GM19324 (cell line): ENCODE measurements at regions not wholly inside any gene's neighbourhood (a gene's known extent, or its start where the extent isn't known, plus 50 kb on each side); places are given as distances from the start of the nearest gene placed in this dataset.
"Not testable (repeated sequence)": the region's sequence is repeated elsewhere in the genome, so short reads cannot be mapped to it uniquely, and the experiment has no call there.

Experiments
- ATAC-seq: cut with Tn5 transposase; IDR thresholded peaks from one replicate; pipeline ENCODE4 v1.9.1; 2021; ENCODE audit warnings: mild to moderate bottlenecking, moderate library complexity; ENCODE audit not compliant: unreplicated experiment, low FRiP score

- no peak for ATAC-seq
Measured at GRCh38 chr6:16834242-16834641, 73.0 kb upstream of the ATXN1 start.

GRCh38 chr6:16832721-16833120 is 71.5 kb upstream of the ATXN1 start:
- ATAC-seq, result no peak

- no peak for ATAC-seq
Measured at GRCh38 chr6:16832043-16832567, 70.8 kb upstream of the ATXN1 start.

GRCh38 chr6:16831136-16831535 is 69.9 kb upstream of the ATXN1 start:
- no peak for ATAC-seq

GRCh38 chr6:16828058-16828457 is 66.8 kb upstream of the ATXN1 start:
- no peak for ATAC-seq

GRCh38 chr6:16827627-16828026 is 66.4 kb upstream of the ATXN1 start:
- ATAC-seq, result no peak

- no peak for ATAC-seq
Measured at GRCh38 chr6:16825784-16826183, 64.5 kb upstream of the ATXN1 start.

- no peak for ATAC-seq
Measured at GRCh38 chr6:16824845-16825685, 63.8 kb upstream of the ATXN1 start.

- no peak for ATAC-seq
Measured at GRCh38 chr6:16823718-16824352, 62.6 kb upstream of the ATXN1 start.

GRCh38 chr6:16822975-16823717 is 61.9 kb upstream of the ATXN1 start:
- no peak for ATAC-seq

GRCh38 chr6:16822529-16822928 is 61.3 kb upstream of the ATXN1 start:
- no peak for ATAC-seq

- ATAC-seq, result no peak
Measured at GRCh38 chr6:16821834-16822264, 60.6 kb upstream of the ATXN1 start.

- ATAC-seq, result not testable (repeated sequence)
Measured at GRCh38 chr6:16820262-16820661, 59.0 kb upstream of the ATXN1 start.

GRCh38 chr6:16819752-16820151 is 58.5 kb upstream of the ATXN1 start:
- ATAC-seq, result no peak

GRCh38 chr6:16818992-16819626 is 57.8 kb upstream of the ATXN1 start:
- ATAC-seq, result no peak

GRCh38 chr6:16817594-16817993 is 56.3 kb upstream of the ATXN1 start:
- ATAC-seq, result no peak

- no peak for ATAC-seq
Measured at GRCh38 chr6:16816891-16817290, 55.6 kb upstream of the ATXN1 start.

- no peak for ATAC-seq
Measured at GRCh38 chr6:16812993-16813392, 51.7 kb upstream of the ATXN1 start.

- no peak for ATAC-seq
Measured at GRCh38 chr6:16811277-16811979, 50.2 kb upstream of the ATXN1 start.
